B cell (primary cell): ENCODE measurements at regions not wholly inside any gene's neighbourhood (a gene's known extent, or its start where the extent isn't known, plus 50 kb on each side); places are given as distances from the start of the nearest gene placed in this dataset.

Source experiments
- ATAC-seq: fragments of 200-7000 bp; cut with Tn5 transposase; one replicate; pipeline ENCODE4 v1.10.0; 2021; ENCODE audit warnings: low read depth, mild to moderate bottlenecking, moderate number of reproducible peaks, moderate library complexity
- CTCF ChIA-PET: fragments of 350-600 bp; sonication (Branson Sonifier 250); formaldehyde crosslinking; loops from one replicate; lab custom pipeline; 2021; ENCODE audit warnings: antibody characterized with exemption, inconsistent platforms; lab: Charles Lee
- POLR2A ChIA-PET: fragments of 350-600 bp; sonication (Branson Sonifier 250); formaldehyde crosslinking; loops from one replicate; lab custom pipeline; 2021; ENCODE audit warnings: antibody characterized with exemption; lab: Charles Lee
- DNase-seq: peaks from one replicate; pipeline ENCODE4 v3.0.0; 2013
- H2AFZ ChIP-seq: 2 replicates; pipeline ENCODE4 v1.6.1; 2012; ENCODE audit warnings: mild to moderate bottlenecking, low read depth, low read length; ENCODE audit not compliant: insufficient read depth, poor library complexity, severe bottlenecking
- H3K27ac ChIP-seq, 2 donors: 1 replicate in 1 of 2; 2 replicates in 1 of 2; pipeline ENCODE4 v1.5.1; 2012 to 2013; ENCODE audit warnings: low read length in 2 of 2, mild to moderate bottlenecking in 2 of 2, moderate library complexity in 1 of 2
- H3K27me3 ChIP-seq, 4 experiments: fragments of 200-600 bp in 1 of 4; sonication (generic) in 1 of 4; replicated peaks in 1 of 4; 1 replicate in 2 of 4; 2 replicates in 2 of 4; pipeline versions ENCODE4 v1.6.1 to v1.7.0; 2013 to 2016; ENCODE audit warnings: low read length in 3 of 4, mild to moderate bottlenecking in 2 of 4, mixed read lengths in 1 of 4, moderate library complexity in 1 of 4; ENCODE audit not compliant: insufficient read depth in 4 of 4, control insufficient read depth in 3 of 4; ENCODE audit errors: control extremely low read depth in 1 of 4
- H3K36me3 ChIP-seq, 2 experiments: replicated peaks in 1 of 2; 1 replicate in 1 of 2; 2 replicates in 1 of 2; pipeline versions ENCODE4 v1.6.1 to v1.7.1; 2013; ENCODE audit warnings: low read length in 1 of 2; ENCODE audit not compliant: insufficient read depth in 2 of 2, control insufficient read depth in 1 of 2; ENCODE audit errors: control extremely low read depth in 1 of 2, extremely low read depth in 1 of 2
- H3K4me1 ChIP-seq, 2 donors: fragments of 200-600 bp in 1 of 2; sonication (generic) in 1 of 2; 1 replicate in 1 of 2; 2 replicates in 1 of 2; pipeline versions ENCODE4 v1.5.1 to v1.6.1; 2013 to 2017; ENCODE audit warnings: low read length in 2 of 2; ENCODE audit not compliant: control insufficient read depth in 2 of 2, insufficient read depth in 2 of 2
- H3K4me2 ChIP-seq: replicated peaks from 2 replicates; pipeline ENCODE3; 2012; ENCODE audit warnings: mild to moderate bottlenecking, low read depth, low read length; ENCODE audit not compliant: poor library complexity, severe bottlenecking
- H3K4me3 ChIP-seq, 5 experiments: fragments of 200-600 bp in 1 of 5; sonication (generic) in 1 of 5; 1 replicate in 3 of 5; 2 replicates in 2 of 5; pipeline versions ENCODE4 v1.5.1 to v1.7.0; 2011 to 2016; ENCODE audit warnings: low read length in 4 of 5, mild to moderate bottlenecking in 4 of 5, low read depth in 2 of 5, control low read depth in 1 of 5, moderate library complexity in 1 of 5; ENCODE audit not compliant: insufficient read depth in 1 of 5; ENCODE audit errors: control extremely low read depth in 1 of 5, extremely low read depth in 1 of 5
- H3K79me2 ChIP-seq: fragments of 200-600 bp; sonication (generic); one replicate; pipeline ENCODE4 v1.6.0; 2016; ENCODE audit warnings: low read length; ENCODE audit not compliant: control insufficient read depth, insufficient read depth
- H3K9ac ChIP-seq: fragments of 200-600 bp; sonication (generic); 2 replicates; pipeline ENCODE4 v1.6.1; 2017; ENCODE audit warnings: mild to moderate bottlenecking, low read length, moderate library complexity
- H3K9me3 ChIP-seq, 3 donors: one replicate each; pipeline versions ENCODE4 v1.6.1 to v1.7.1; 2013; ENCODE audit warnings: low read length in 2 of 3; ENCODE audit not compliant: control insufficient read depth in 2 of 3, insufficient read depth in 1 of 3; ENCODE audit errors: control extremely low read depth in 1 of 3
- H4K20me1 ChIP-seq: 2 replicates; pipeline ENCODE4 v1.6.0; 2012; ENCODE audit warnings: mild to moderate bottlenecking, low read length; ENCODE audit not compliant: insufficient read depth, control insufficient read depth, poor library complexity, severe bottlenecking
- H3K27ac Mint-ChIP-seq: one replicate; pipeline ENCODE4 v1.8.0; 2021; ENCODE audit warnings: mixed read lengths
- H3K27me3 Mint-ChIP-seq: one replicate; pipeline ENCODE4 v1.8.0; 2021; ENCODE audit warnings: mixed read lengths
- H3K4me1 Mint-ChIP-seq: one replicate; pipeline ENCODE4 v1.8.0; 2021; ENCODE audit warnings: mixed read lengths
- H3K4me3 Mint-ChIP-seq: one replicate; pipeline ENCODE4 v1.8.0; 2021; ENCODE audit warnings: mixed read lengths
- H3K9me3 Mint-ChIP-seq: one replicate; pipeline ENCODE4 v1.8.0; 2022; ENCODE audit warnings: mixed read lengths; ENCODE audit not compliant: insufficient read depth
- CTCF ChIP-seq: fragments of 200-600 bp; IDR thresholded peaks from one replicate; pipeline ENCODE4 v1.8.0; 2022; ENCODE audit warnings: antibody characterized with exemption, mild to moderate bottlenecking
- EZH2 ChIP-seq: IDR thresholded peaks from 2 replicates; pipeline ENCODE4 v1.6.1; 2012; ENCODE audit warnings: borderline replicate concordance, low read depth, mild to moderate bottlenecking, moderate library complexity, low read length; ENCODE audit not compliant: insufficient read depth, poor library complexity, severe bottlenecking
- WGBS: methylation state at CpG from one replicate; pipeline ENCODE4 v1.1.5; 2013; ENCODE audit warnings: missing lambda C conversion rate; ENCODE audit not compliant: insufficient coverage; 5-methylcytosine and 5-hydroxymethylcytosine counted together
- intact Hi-C: fragments of 100-400 bp; cut with micrococcal nuclease; formaldehyde crosslinking; loops from one replicate; pipeline ENCODE4 v1.10.0; 2022

DNA sequence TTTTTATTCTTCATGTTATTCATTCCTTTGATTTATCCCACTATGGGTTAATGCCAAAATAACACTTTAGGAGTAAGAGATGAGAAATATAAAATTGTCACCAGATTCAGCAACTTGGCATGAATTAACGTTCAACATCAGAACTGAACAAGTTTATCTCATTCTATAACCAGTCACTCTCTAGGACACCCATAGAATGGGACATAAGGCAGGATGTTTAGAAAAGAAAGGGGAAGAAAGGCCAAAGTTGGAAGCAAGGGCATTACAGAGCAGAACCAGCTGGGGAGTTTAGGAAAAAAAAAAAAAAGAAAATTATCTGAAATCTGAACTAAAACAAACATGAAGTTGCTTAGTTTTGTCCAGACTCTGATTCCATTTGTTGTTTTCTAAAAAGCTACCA is 211.0 kb downstream of the PMAIP1 start:
- Histone ChIP-seq H2AFZ (no peak overlapping the region), H3K36me3 (no peaks in the 10 kb centered on the region), H3K4me3 (no peak overlapping the region), H3K27me3 (no peaks in the 10 kb centered on the region), H3K9me3 (no peaks in the 10 kb centered on the region), H4K20me1 (no peaks in the 10 kb centered on the region), H3K27ac (no peak overlapping the region), H3K9ac (no peak overlapping the region), H3K4me2 (no peak overlapping the region), H3K4me1 (no peaks in the 10 kb centered on the region), H3K79me2 (no peaks in the 10 kb centered on the region)
- ChIA-PET CTCF (no interaction called here), POLR2A (no interaction called here)
- TF ChIP-seq CTCF (no peak), EZH2 (no peak)
- Mint-ChIP-seq H3K4me3 (no peak overlapping the region), H3K9me3 (no peaks in the 10 kb centered on the region), H3K27ac (no peak overlapping the region), H3K27me3 (no peaks in the 10 kb centered on the region), H3K4me1 (no peaks in the 10 kb centered on the region)
- no CpG with 5 or more reads among the region's 1 CpG for WGBS
- DNase-seq = no peak
- ATAC-seq = no peak
- intact Hi-C loops = no loop called here

DNA sequence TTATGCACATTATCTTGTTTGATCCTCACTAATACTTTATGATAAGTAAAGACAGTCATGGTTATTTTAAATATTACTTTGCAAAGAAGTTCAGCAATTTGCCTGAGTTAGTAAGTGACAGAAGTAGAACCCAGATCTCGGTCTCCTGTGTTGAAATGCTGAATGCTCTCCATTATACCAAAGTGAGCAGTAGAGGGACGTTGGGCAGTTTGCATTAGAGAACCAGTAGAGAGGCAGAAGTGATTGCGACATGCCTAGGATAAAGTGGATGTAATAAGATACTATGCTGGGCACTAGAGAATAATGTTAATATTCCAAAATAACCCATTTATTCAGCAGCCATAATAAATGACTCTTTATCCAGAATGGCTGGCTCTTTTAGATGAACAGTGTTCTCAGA is 201.0 kb downstream of the PMAIP1 start:
- 60% methylated on average over 1 of the region's 3 CpGs for WGBS

More for the DNA sequence above, 201.0 kb downstream of the PMAIP1 start:
- Histone ChIP-seq H3K27ac (no peak overlapping the region), H3K79me2 (no peaks in the 10 kb centered on the region), H3K36me3 (no peaks in the 10 kb centered on the region), H3K4me1 (no peaks in the 10 kb centered on the region), H3K4me3 (no peak overlapping the region), H4K20me1 (no peaks in the 10 kb centered on the region), H3K4me2 (no peak overlapping the region), H3K27me3 (no peaks in the 10 kb centered on the region), H3K9me3 (no peaks in the 10 kb centered on the region), H3K9ac (no peak overlapping the region), H2AFZ (no peak overlapping the region)
- Mint-ChIP-seq H3K9me3 (no peaks in the 10 kb centered on the region), H3K4me1 (no peaks in the 10 kb centered on the region), H3K27me3 (peaks cover 11% of the 10 kb centered on the region), H3K4me3 (no peak overlapping the region), H3K27ac (no peak overlapping the region)
- DNase-seq (no peak), ATAC-seq (no peak)
- intact Hi-C loops = loop anchor here (10.0 kb wide), 1 partner anchor 64 kb away; no protein-coding TSS in a partner anchor
- ChIA-PET POLR2A (no interaction called here), CTCF (no interaction called here)
- TF ChIP-seq EZH2 = no peak
- no peak for TF ChIP-seq CTCF
